Ishikawa (cell line): ENCODE measurements at regions not wholly inside any gene's neighbourhood (a gene's known extent, or its start where the extent isn't known, plus 50 kb on each side); places are given as distances from the start of the nearest gene placed in this dataset.

Experiments
- CREB1 ChIP-seq: IDR thresholded peaks from 2 replicates; pipeline ENCODE4 v1.6.1; 2012; ENCODE audit warnings: low read depth
- EP300 ChIP-seq: IDR thresholded peaks from 2 replicates; pipeline ENCODE4 v1.6.1; 2012; ENCODE audit warnings: borderline replicate concordance
- TCF12 ChIP-seq: IDR thresholded peaks from 2 replicates; pipeline ENCODE4 v1.6.1; 2012; ENCODE audit warnings: low read depth
- YY1 ChIP-seq: IDR thresholded peaks from 2 replicates; pipeline ENCODE4 v1.6.1; 2012; ENCODE audit warnings: low read depth
- ZBTB7A ChIP-seq: IDR thresholded peaks from 2 replicates; pipeline ENCODE4 v1.6.1; 2012; ENCODE audit warnings: low read depth
- TF ChIP-seq, protein P1 (sequence below): IDR thresholded peaks from 2 replicates; pipeline ENCODE4 v1.6.1; 2012
- TF ChIP-seq, protein P2 (sequence below): IDR thresholded peaks from 2 replicates; pipeline ENCODE4 v1.6.1; 2012; ENCODE audit warnings: low read depth, mild to moderate bottlenecking

DNA sequence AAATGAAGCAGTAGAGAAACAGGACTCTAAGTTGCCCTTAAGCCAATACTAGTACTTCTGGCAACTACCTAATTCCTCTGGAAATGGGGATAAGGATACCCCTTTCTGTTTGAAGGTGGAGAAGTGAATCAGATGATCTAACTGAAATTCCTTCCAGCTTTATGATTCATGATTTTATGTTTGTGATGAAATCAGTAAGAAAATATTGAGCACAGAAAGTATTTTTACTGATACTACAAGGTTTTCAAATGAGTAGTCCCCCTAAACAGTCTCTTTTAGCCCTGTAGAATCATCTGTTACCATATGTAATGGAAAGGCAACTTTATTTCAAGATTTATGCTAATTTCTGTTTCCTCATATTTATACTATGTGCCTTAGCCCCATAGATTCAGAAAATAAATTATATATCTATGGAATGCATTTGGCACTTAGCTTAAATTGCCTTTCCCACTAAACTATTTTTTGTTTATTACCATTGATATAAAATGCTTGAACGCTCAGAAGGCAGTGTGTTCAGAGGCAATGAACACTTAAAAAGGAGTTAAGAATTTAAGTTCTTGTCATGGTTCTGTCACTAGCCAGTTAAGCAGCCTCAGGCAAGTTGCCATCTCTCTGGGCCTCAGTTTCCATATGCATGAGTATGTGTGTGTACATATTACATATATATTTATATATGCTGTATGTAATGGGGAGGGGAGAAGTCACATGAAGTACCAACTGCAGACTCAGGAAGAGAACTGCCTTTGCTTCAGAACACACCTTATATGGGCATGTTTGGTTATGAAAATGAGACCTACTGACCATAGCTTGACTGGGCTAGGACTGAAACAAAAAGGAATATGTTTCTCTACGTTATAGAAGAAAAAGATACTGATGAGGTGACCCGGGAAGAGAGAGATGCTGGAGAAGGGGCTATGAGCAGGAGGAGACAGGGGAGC, 97.7 kb downstream of the CDC42EP3 start:
- TF ChIP-seq CREB1 (no peak), EP300 (no peak), TCF12 (no peak), YY1 (no peak), ZBTB7A (no peak)
- TF ChIP-seq, protein P1, sequence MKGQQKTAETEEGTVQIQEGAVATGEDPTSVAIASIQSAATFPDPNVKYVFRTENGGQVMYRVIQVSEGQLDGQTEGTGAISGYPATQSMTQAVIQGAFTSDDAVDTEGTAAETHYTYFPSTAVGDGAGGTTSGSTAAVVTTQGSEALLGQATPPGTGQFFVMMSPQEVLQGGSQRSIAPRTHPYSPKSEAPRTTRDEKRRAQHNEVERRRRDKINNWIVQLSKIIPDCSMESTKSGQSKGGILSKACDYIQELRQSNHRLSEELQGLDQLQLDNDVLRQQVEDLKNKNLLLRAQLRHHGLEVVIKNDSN, result no peak
- TF ChIP-seq, protein P2, sequence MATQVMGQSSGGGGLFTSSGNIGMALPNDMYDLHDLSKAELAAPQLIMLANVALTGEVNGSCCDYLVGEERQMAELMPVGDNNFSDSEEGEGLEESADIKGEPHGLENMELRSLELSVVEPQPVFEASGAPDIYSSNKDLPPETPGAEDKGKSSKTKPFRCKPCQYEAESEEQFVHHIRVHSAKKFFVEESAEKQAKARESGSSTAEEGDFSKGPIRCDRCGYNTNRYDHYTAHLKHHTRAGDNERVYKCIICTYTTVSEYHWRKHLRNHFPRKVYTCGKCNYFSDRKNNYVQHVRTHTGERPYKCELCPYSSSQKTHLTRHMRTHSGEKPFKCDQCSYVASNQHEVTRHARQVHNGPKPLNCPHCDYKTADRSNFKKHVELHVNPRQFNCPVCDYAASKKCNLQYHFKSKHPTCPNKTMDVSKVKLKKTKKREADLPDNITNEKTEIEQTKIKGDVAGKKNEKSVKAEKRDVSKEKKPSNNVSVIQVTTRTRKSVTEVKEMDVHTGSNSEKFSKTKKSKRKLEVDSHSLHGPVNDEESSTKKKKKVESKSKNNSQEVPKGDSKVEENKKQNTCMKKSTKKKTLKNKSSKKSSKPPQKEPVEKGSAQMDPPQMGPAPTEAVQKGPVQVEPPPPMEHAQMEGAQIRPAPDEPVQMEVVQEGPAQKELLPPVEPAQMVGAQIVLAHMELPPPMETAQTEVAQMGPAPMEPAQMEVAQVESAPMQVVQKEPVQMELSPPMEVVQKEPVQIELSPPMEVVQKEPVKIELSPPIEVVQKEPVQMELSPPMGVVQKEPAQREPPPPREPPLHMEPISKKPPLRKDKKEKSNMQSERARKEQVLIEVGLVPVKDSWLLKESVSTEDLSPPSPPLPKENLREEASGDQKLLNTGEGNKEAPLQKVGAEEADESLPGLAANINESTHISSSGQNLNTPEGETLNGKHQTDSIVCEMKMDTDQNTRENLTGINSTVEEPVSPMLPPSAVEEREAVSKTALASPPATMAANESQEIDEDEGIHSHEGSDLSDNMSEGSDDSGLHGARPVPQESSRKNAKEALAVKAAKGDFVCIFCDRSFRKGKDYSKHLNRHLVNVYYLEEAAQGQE, result no peak
